ENCODE measurements at regions not wholly inside any gene's neighbourhood (a gene's known extent, or its start where the extent isn't known, plus 50 kb on each side); places are given as distances from the start of the nearest gene placed in this dataset.

DNA sequence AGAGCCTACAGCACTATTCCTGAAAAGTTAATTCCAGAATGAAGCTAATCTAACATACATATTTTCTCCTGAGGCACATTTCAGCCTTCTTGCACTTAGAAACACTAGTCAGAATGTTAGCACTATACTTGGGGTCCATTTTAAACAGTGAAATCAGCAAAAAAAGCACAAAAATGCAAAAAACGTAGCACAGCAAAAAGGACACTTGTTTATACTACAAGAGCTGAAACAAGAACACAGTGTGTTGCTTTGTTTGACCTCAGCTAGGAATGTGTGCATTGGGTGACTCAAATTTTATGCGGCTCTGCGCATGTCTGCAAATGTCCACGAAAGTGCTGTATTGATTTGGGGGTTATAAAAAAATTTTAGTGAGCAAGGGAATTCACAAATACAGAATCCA, 226.2 kb downstream of the KCNRG start:
- DNase-seq, result no peak
- Histone ChIP-seq H3K27me3 (no peaks in the 10 kb centered on the region), H3K4me1 (ENCODE audit: insufficient read depth) (no peaks in the 10 kb centered on the region), H3K9me3 (no peaks in the 10 kb centered on the region), H3K36me3 (no peaks in the 10 kb centered on the region), H3K4me3 (no peak overlapping the region), H3K27ac (no peak overlapping the region)
- intact Hi-C loops (cut with DNase I), result no loop called here
- TF ChIP-seq, protein P1, sequence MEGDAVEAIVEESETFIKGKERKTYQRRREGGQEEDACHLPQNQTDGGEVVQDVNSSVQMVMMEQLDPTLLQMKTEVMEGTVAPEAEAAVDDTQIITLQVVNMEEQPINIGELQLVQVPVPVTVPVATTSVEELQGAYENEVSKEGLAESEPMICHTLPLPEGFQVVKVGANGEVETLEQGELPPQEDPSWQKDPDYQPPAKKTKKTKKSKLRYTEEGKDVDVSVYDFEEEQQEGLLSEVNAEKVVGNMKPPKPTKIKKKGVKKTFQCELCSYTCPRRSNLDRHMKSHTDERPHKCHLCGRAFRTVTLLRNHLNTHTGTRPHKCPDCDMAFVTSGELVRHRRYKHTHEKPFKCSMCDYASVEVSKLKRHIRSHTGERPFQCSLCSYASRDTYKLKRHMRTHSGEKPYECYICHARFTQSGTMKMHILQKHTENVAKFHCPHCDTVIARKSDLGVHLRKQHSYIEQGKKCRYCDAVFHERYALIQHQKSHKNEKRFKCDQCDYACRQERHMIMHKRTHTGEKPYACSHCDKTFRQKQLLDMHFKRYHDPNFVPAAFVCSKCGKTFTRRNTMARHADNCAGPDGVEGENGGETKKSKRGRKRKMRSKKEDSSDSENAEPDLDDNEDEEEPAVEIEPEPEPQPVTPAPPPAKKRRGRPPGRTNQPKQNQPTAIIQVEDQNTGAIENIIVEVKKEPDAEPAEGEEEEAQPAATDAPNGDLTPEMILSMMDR (IDR thresholded peaks at IDR 0.05), result no peak
- TF ChIP-seq POLR2A (IDR thresholded peaks at IDR 0.05), result no peak
- WGBS, 3 donors, result 66 to 86% (median 83%) methylated on average over 4 of the region's 4 CpGs

DNA sequence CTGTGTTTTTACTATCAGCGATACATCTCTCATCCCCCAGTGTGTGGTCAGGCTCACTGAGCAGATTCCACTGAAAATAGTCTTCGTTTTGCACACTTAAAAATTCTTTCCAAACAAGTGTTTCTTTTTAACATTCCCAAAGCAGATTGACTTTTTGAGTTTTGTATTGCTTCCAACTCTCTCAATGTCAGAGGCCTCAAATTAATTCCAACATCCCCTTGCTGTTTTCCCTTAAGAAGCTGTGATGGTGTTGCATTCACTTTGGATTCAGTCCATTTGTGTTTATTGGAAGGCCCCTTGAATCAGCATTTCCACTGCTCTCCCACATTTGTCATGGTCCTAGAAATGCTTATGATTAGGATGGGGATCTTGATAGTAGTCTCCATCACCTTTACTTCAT, 228.7 kb downstream of the KCNRG start:
- no peaks in the 10 kb centered on the region for H3K9me3 ChIP-seq
- TF ChIP-seq POLR2A (IDR thresholded peaks at IDR 0.05), result no peak
- TF ChIP-seq, protein P1 (IDR thresholded peaks at IDR 0.05), result no peak
- no peak for TF ChIP-seq EP300 (IDR thresholded peaks at IDR 0.05)
- no peaks in the 10 kb centered on the region for H3K4me1 ChIP-seq (ENCODE audit: insufficient read depth)
- H3K4me3 ChIP-seq, result no peak overlapping the region
- WGBS, 3 donors, result 64 to 72% (median 65%) methylated on average over 2 of the region's 2 CpGs
- no peaks in the 10 kb centered on the region for H3K36me3 ChIP-seq
- H3K27me3 ChIP-seq, result no peaks in the 10 kb centered on the region
- no peak for DNase-seq
- H3K27ac ChIP-seq, result no peak overlapping the region
- intact Hi-C loops (cut with DNase I), result no loop called here

DNA sequence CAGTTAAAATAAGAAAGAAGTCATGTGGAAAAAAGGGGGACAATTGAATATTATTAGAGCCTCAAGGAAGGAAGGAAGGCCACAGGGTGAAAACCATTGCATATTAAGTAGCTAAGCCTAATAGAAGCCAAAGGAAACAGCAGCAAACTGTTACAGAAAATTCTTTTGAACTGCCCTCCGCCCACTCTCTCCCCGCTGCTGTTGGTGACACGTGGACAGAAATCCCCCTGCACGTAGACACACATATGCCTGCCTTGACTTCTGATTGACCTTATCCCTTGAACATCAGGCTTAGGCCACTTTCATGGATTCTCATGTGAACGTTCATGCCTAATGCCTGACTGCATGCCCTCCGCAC, 229.1 kb downstream of the KCNRG start:
- no peaks in the 10 kb centered on the region for H3K36me3 ChIP-seq
- no peaks in the 10 kb centered on the region for H3K9me3 ChIP-seq
- intact Hi-C loops (cut with DNase I), result no loop called here
- no peaks in the 10 kb centered on the region for H3K4me1 ChIP-seq (ENCODE audit: insufficient read depth)
- no peak overlapping the region for H3K4me3 ChIP-seq
- DNase-seq, result no peak
- TF ChIP-seq EP300 (IDR thresholded peaks at IDR 0.05), result no peak
- TF ChIP-seq, protein P1 (IDR thresholded peaks at IDR 0.05), result no peak
- no peak for TF ChIP-seq POLR2A (IDR thresholded peaks at IDR 0.05)
- no peaks in the 10 kb centered on the region for H3K27me3 ChIP-seq
- WGBS, 3 donors, result 73 to 86% (median 77%) methylated on average over 6 of the region's 6 CpGs
- H3K27ac ChIP-seq, result no peak overlapping the region

DNA sequence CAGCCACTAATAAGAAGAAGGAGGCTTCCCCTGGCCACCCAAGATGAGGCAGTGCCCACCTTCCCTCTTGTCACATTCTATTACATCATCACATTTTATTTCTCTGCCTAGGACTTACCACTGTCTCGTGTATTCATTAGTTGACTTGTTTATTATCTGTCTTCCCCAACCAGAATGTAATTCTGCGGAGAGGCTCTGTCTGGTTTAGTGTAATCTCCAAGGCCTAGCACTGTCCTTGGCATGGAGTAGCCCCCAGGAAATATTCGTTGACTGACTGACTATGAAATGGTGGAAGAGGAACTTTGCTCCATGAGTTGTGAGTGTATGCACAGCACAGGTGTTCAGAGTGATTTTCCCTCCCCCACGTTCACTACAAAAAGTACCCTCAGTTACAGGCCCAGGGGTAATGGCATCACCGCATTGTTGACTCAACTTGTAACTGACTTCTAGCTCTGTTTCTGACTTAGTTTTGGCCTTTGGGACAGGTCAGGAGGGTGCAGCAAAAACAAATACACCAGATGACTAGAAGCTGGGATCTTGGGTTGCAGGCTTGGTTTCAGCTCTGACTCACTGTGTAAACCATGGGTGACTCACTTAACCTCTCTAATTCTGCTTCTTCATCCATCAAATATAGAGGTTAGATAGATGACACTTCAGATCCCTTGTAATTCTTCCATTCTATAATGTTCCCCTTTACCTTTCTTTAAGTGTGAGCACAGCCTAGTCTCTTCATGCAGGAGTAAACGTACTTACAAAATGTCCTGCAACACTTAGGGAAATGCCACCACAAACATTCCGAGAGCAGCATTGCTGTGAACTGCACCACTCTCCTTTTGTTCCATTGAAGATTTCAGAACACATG, 229.7 kb downstream of the KCNRG start:
- H3K9me3 ChIP-seq, result no peaks in the 10 kb centered on the region
- H3K4me3 ChIP-seq, result no peak overlapping the region
- TF ChIP-seq POLR2A (IDR thresholded peaks at IDR 0.05), result no peak
- TF ChIP-seq, protein P1 (IDR thresholded peaks at IDR 0.05), result no peak
- TF ChIP-seq EP300 (IDR thresholded peaks at IDR 0.05), result no peak
- 79 to 86% (median 80%) methylated on average over 7 of the region's 7 CpGs for WGBS, 3 donors
- no peaks in the 10 kb centered on the region for H3K27me3 ChIP-seq
- H3K27ac ChIP-seq, result no peak overlapping the region
- no peak for DNase-seq
- intact Hi-C loops (cut with DNase I), result no loop called here
- H3K4me1 ChIP-seq (ENCODE audit: insufficient read depth), result no peaks in the 10 kb centered on the region
- no peaks in the 10 kb centered on the region for H3K36me3 ChIP-seq

All from ovary (tissue), 7 donors.